Natural killer cell (primary cell): ENCODE measurements at regions not wholly inside any gene's neighbourhood (a gene's known extent, or its start where the extent isn't known, plus 50 kb on each side); places are given as distances from the start of the nearest gene placed in this dataset.

Source experiments
- ATAC-seq, 3 donors: fragments of 150-1000 bp in 2 of 3; fragments of 200-7000 bp in 1 of 3; cut with Tn5 transposase; 1 replicate in 1 of 3; 2 replicates in 2 of 3; pipeline ENCODE4 v1.10.0; 2021; ENCODE audit warnings: mild to moderate bottlenecking in 2 of 3, moderate library complexity in 2 of 3
- DNase-seq, 2 donors: peaks; one replicate each; pipeline versions ENCODE4 v3.0.0 to v3.0.0-alpha.2; 2013 to 2021; ENCODE audit warnings: mixed read lengths in 1 of 2
- H3K27ac ChIP-seq: one replicate; pipeline ENCODE4 v1.5.1; 2013; ENCODE audit warnings: mild to moderate bottlenecking, low read length
- H3K27me3 ChIP-seq: one replicate; pipeline ENCODE4 v1.6.1; 2013; ENCODE audit warnings: low read length; ENCODE audit not compliant: control insufficient read depth, insufficient read depth
- H3K36me3 ChIP-seq: one replicate; pipeline ENCODE4 v1.6.1; 2013; ENCODE audit warnings: low read length; ENCODE audit not compliant: control insufficient read depth, insufficient read depth
- H3K4me1 ChIP-seq: one replicate; pipeline ENCODE4 v1.6.1; 2013; ENCODE audit warnings: low read length; ENCODE audit not compliant: control insufficient read depth, insufficient read depth
- H3K4me3 ChIP-seq: one replicate; pipeline ENCODE4 v1.5.1; 2013; ENCODE audit warnings: low read length
- H3K9me3 ChIP-seq: one replicate; pipeline ENCODE4 v1.6.1; 2013; ENCODE audit warnings: low read length; ENCODE audit not compliant: control insufficient read depth, insufficient read depth
- H3K27ac Mint-ChIP-seq, 2 donors: one replicate each; pipeline ENCODE4 v1.8.0; 2022; ENCODE audit warnings: mild to moderate bottlenecking in 2 of 2, mixed read lengths in 2 of 2, moderate library complexity in 1 of 2
- H3K27me3 Mint-ChIP-seq, 2 donors: one replicate each; pipeline ENCODE4 v1.8.0; 2022; ENCODE audit warnings: low read depth in 2 of 2, mixed read lengths in 2 of 2
- H3K36me3 Mint-ChIP-seq: one replicate; pipeline ENCODE4 v1.8.0; 2022; ENCODE audit warnings: mixed read lengths
- H3K4me1 Mint-ChIP-seq, 2 donors: one replicate each; pipeline ENCODE4 v1.8.0; 2022; ENCODE audit warnings: mixed read lengths in 2 of 2
- H3K4me3 Mint-ChIP-seq: one replicate; pipeline ENCODE4 v1.8.0; 2022; ENCODE audit warnings: mild to moderate bottlenecking, moderate library complexity, mixed read lengths
- H3K9me3 Mint-ChIP-seq, 2 donors: one replicate each; pipeline ENCODE4 v1.8.0; 2022; ENCODE audit warnings: mixed read lengths in 2 of 2
- CTCF ChIP-seq: fragments of 200-600 bp; IDR thresholded peaks from one replicate; pipeline ENCODE4 v1.8.0; 2022; ENCODE audit warnings: antibody characterized with exemption
- WGBS: methylation state at CpG from one replicate; pipeline ENCODE4 v1.1.7; 2013; ENCODE audit warnings: missing lambda C conversion rate; ENCODE audit not compliant: insufficient coverage; 5-methylcytosine and 5-hydroxymethylcytosine counted together
- intact Hi-C: fragments of 100-400 bp; cut with micrococcal nuclease; formaldehyde crosslinking; loops from one replicate; pipeline ENCODE4 v1.14.2; 2022

GRCh38 chr3:82839871-82840270 lies 1078.4 kb upstream of the GBE1 start:
- H3K27me3 ChIP-seq: no peaks in the 10 kb centered on the region
- ATAC-seq: no peak
- intact Hi-C loops: no loop called here
- TF ChIP-seq CTCF: no peak
- peaks cover 9% of the 10 kb centered on the region for H3K36me3 Mint-ChIP-seq
- H3K27ac Mint-ChIP-seq: no peak overlapping the region
- no peaks in the 10 kb centered on the region for H3K27me3 Mint-ChIP-seq
- no peak overlapping the region for H3K27ac ChIP-seq
- no peaks in the 10 kb centered on the region for H3K4me1 Mint-ChIP-seq
- H3K9me3 Mint-ChIP-seq: peaks cover 6 to 25% of the 10 kb centered on the region in 2 donors
- no peak overlapping the region for H3K4me3 Mint-ChIP-seq
- H3K36me3 ChIP-seq: no peaks in the 10 kb centered on the region
- H3K4me1 ChIP-seq: no peaks in the 10 kb centered on the region
- DNase-seq: no peak
- no peaks in the 10 kb centered on the region for H3K9me3 ChIP-seq
- no peak overlapping the region for H3K4me3 ChIP-seq

- no peak overlapping the region for H3K4me3 ChIP-seq
- Mint-ChIP-seq H3K4me3 (no peak overlapping the region), H3K27ac (no peak overlapping the region), H3K27me3 (no peaks in the 10 kb centered on the region), H3K4me1 (no peaks in the 10 kb centered on the region), H3K9me3 (peaks cover 12 to 13% of the 10 kb centered on the region in 2 donors), H3K36me3 (peaks cover 5% of the 10 kb centered on the region)
- no peaks in the 10 kb centered on the region for H3K27me3 ChIP-seq
- H3K9me3 ChIP-seq: no peaks in the 10 kb centered on the region
- WGBS: 75% methylated on average over 4 of the region's 4 CpGs
- DNase-seq (no peak), ATAC-seq (no peak)
- intact Hi-C loops: no loop called here
- H3K4me1 ChIP-seq: no peaks in the 10 kb centered on the region
- H3K27ac ChIP-seq: no peak overlapping the region
- no peaks in the 10 kb centered on the region for H3K36me3 ChIP-seq
- no peak for TF ChIP-seq CTCF
Observed at GRCh38 chr3:82834098-82834497, 1072.7 kb upstream of the GBE1 start.

- H3K4me1 Mint-ChIP-seq: no peaks in the 10 kb centered on the region
- Histone ChIP-seq H3K4me1 (no peaks in the 10 kb centered on the region), H3K4me3 (no peak overlapping the region), H3K36me3 (no peaks in the 10 kb centered on the region), H3K9me3 (peaks cover 7% of the 10 kb centered on the region), H3K27me3 (no peaks in the 10 kb centered on the region), H3K27ac (no peak overlapping the region)
- no peaks in the 10 kb centered on the region for H3K27me3 Mint-ChIP-seq
- H3K27ac Mint-ChIP-seq: no peak overlapping the region
- DNase-seq (no peak), ATAC-seq (no peak)
- no peak for TF ChIP-seq CTCF
- peaks cover 11 to 23% of the 10 kb centered on the region in 2 donors for H3K9me3 Mint-ChIP-seq
- WGBS: 80% methylated on average over 1 of the region's 2 CpGs
- H3K36me3 Mint-ChIP-seq: peaks cover 11% of the 10 kb centered on the region
- no peak overlapping the region for H3K4me3 Mint-ChIP-seq
- intact Hi-C loops: no loop called here
Observed at GRCh38 chr3:82824491-82824890, 1063.0 kb upstream of the GBE1 start.

GRCh38 chr3:82816086-82816485 lies 1054.6 kb upstream of the GBE1 start:
- no peak overlapping the region for H3K4me3 ChIP-seq
- H3K27me3 Mint-ChIP-seq: no peaks in the 10 kb centered on the region
- intact Hi-C loops: no loop called here
- no peak overlapping the region for H3K27ac ChIP-seq
- no peak for ATAC-seq
- H3K4me3 Mint-ChIP-seq: no peak overlapping the region
- H3K4me1 ChIP-seq: no peaks in the 10 kb centered on the region
- H3K27ac Mint-ChIP-seq: no peak overlapping the region
- H3K36me3 Mint-ChIP-seq: no peaks in the 10 kb centered on the region
- H3K36me3 ChIP-seq: no peaks in the 10 kb centered on the region
- no peak for DNase-seq
- no peak for TF ChIP-seq CTCF
- H3K4me1 Mint-ChIP-seq: no peaks in the 10 kb centered on the region
- H3K9me3 Mint-ChIP-seq: peaks cover 17 to 25% of the 10 kb centered on the region in 2 donors
- no peaks in the 10 kb centered on the region for H3K27me3 ChIP-seq
- peaks cover 14% of the 10 kb centered on the region for H3K9me3 ChIP-seq
